ENCODE measurements at regions not wholly inside any gene's neighbourhood (a gene's known extent, or its start where the extent isn't known, plus 50 kb on each side); places are given as distances from the start of the nearest gene placed in this dataset.
"Not testable (repeated sequence)": the region's sequence is repeated elsewhere in the genome, so short reads cannot be mapped to it uniquely, and the experiment has no call there.

DNA sequence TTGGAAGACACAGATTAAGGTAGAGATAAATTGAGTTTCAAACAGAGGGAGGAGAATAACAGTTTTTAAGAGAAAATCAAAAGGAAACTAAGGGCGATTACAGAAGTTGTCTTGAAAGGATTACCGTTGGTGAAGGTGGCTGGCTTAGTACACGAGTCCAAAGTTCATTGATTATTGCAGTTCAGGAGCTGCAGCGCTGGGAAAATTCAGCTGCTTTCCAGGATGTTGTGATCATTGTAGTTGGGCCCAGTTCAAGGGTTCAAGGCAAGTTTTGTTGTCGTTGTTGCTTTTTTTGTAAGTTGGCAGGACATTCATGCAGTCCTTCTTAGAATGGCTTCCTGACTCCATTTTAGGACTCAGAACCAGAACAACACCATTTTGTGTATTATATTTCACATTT lies 461.7 kb downstream of the RAPGEF2 start:
- no peaks in the 10 kb centered on the region for H3K36me3 ChIP-seq (ENCODE audit: control insufficient read depth, low read depth, low read length)
- no peak overlapping the region for H3K4me3 ChIP-seq (ENCODE audit: low read length)
- no peak overlapping the region for H3K27ac ChIP-seq (ENCODE audit: low read length)
- H3K9me3 ChIP-seq (ENCODE audit: control insufficient read depth, low read depth, low read length) = peaks cover 3% of the 10 kb centered on the region
- H3K4me1 ChIP-seq (ENCODE audit: control insufficient read depth, low read depth, low read length) = no peaks in the 10 kb centered on the region
- H3K9ac ChIP-seq (ENCODE audit: low read length) = no peak overlapping the region
- H3K27me3 ChIP-seq (ENCODE audit: control insufficient read depth, insufficient read depth, low read length) = no peaks in the 10 kb centered on the region

DNA sequence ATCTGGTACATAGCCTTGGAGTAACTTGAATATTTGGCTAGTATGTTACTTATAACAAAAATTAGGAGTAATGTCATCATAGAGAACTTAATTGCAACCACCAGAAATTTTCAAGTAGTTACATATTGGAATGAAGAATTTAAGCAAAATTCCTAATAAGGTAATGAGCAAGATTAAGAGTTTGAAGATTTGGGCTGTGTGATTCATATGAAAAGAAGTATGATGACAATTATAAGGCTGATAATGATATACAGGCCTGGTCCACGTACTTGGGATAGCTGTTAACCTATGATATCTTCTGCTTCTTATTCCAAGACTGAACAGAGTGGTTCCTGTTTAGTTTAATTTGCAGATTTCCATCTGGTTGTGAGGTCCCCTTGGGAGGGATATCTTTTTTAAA lies 463.9 kb downstream of the RAPGEF2 start:
- H3K27ac ChIP-seq (ENCODE audit: low read length) = no peak overlapping the region
- no peaks in the 10 kb centered on the region for H3K4me1 ChIP-seq (ENCODE audit: control insufficient read depth, low read depth, low read length)
- H3K27me3 ChIP-seq (ENCODE audit: control insufficient read depth, insufficient read depth, low read length) = no peaks in the 10 kb centered on the region
- H3K36me3 ChIP-seq (ENCODE audit: control insufficient read depth, low read depth, low read length) = no peaks in the 10 kb centered on the region
- peaks cover 3% of the 10 kb centered on the region for H3K9me3 ChIP-seq (ENCODE audit: control insufficient read depth, low read depth, low read length)
- H3K9ac ChIP-seq (ENCODE audit: low read length) = no peak overlapping the region
- no peak overlapping the region for H3K4me3 ChIP-seq (ENCODE audit: low read length)

DNA sequence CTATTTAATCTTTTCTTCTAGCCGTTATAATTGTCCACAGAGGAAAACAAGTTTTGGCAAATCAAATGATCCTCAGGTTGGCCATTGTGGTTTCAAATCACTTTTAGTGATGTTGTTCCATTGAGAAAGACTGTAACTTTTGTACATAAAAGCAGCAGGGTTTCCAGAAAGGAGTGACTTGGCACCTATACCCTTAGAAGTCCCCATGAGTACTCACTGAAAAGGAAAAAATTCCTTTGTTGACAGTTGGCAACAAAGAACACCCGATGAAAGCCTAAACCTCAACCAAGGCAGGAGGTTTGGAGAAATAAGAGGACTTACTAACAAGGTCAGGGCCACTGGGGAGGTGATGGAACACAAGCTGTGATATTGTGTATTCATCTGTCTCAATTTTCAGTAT lies 474.4 kb downstream of the RAPGEF2 start:
- H3K9ac ChIP-seq (ENCODE audit: low read length) = no peak overlapping the region
- no peak overlapping the region for H3K27ac ChIP-seq (ENCODE audit: low read length)
- H3K36me3 ChIP-seq (ENCODE audit: control insufficient read depth, low read depth, low read length) = no peaks in the 10 kb centered on the region
- H3K4me1 ChIP-seq (ENCODE audit: control insufficient read depth, low read depth, low read length) = no peaks in the 10 kb centered on the region
- H3K4me3 ChIP-seq (ENCODE audit: low read length) = no peak overlapping the region
- H3K9me3 ChIP-seq (ENCODE audit: control insufficient read depth, low read depth, low read length) = no peaks in the 10 kb centered on the region
- no peaks in the 10 kb centered on the region for H3K27me3 ChIP-seq (ENCODE audit: control insufficient read depth, insufficient read depth, low read length)

GRCh38 chr4:159582685-159583084 lies 479.8 kb downstream of the RAPGEF2 start:
- Histone ChIP-seq H3K36me3 (ENCODE audit: control insufficient read depth, low read depth, low read length) (no peaks in the 10 kb centered on the region), H3K27ac (ENCODE audit: low read length) (no peak overlapping the region), H3K4me1 (ENCODE audit: control insufficient read depth, low read depth, low read length) (no peaks in the 10 kb centered on the region), H3K27me3 (ENCODE audit: control insufficient read depth, insufficient read depth, low read length) (no peaks in the 10 kb centered on the region), H3K4me3 (ENCODE audit: low read length) (no peak overlapping the region), H3K9ac (ENCODE audit: low read length) (no peak overlapping the region), H3K9me3 (ENCODE audit: control insufficient read depth, low read depth, low read length) (peaks cover 18% of the 10 kb centered on the region)

DNA sequence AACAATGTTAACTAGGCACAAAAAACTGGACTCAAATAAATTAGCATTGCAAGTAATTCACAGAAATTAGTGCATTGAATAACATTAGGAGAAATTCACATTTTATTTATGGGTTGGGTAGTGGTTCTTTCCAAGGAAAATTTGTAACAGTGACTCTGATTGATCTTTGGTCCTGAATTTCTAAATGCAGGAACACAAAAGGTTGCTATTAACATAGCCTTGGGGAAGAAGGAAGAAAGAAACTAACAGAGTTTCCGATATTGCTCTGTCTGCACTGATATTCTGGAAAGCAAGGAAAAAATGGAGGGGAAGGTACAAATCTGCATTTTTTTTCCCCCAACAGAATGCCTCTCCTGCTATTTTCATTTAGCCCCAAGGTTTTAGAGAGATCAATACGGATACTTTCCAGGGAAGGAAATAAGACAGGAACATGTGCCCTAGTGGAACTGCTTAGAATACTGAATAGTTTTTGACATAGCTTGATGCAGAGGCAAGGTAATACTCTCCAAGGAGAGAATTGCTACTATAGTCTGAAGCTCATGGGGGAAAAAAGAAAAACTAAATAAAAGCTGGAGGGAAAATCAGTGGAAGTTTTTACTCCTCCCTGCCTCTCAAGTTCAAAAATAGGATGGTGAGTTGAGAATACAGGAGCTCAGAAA lies 490.1 kb downstream of the RAPGEF2 start:
- Histone ChIP-seq H3K4me1 (ENCODE audit: control insufficient read depth, low read depth, low read length) (peaks cover 37% of the 10 kb centered on the region), H3K27me3 (ENCODE audit: control insufficient read depth, insufficient read depth, low read length) (no peaks in the 10 kb centered on the region), H3K9ac (ENCODE audit: low read length) (no peak overlapping the region), H3K4me3 (ENCODE audit: low read length) (no peak overlapping the region), H3K9me3 (ENCODE audit: control insufficient read depth, low read depth, low read length) (no peaks in the 10 kb centered on the region), H3K36me3 (ENCODE audit: control insufficient read depth, low read depth, low read length) (no peaks in the 10 kb centered on the region), H3K27ac (ENCODE audit: low read length) (no peak overlapping the region)

DNA sequence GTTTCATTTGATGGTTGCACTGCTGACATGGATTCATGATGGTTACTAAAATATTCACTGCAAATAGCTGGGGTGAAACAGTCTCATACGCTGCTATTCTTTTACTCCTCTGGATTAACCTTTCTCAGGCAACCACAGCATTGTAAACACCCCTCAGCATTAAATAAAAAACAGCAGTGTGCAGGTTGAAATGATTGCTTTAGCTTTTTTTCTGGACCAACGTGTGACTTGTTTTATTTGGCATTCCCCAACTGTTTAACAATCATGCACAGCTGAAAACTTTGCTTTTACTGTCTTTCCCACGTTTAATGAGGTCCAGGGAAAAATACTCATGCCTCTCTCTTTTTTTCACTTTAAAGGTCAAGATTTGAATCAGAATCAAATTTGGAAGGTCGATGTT lies 490.8 kb downstream of the RAPGEF2 start:
- no peak overlapping the region for H3K4me3 ChIP-seq (ENCODE audit: low read length)
- H3K4me1 ChIP-seq (ENCODE audit: control insufficient read depth, low read depth, low read length) = peaks cover 40% of the 10 kb centered on the region
- H3K9me3 ChIP-seq (ENCODE audit: control insufficient read depth, low read depth, low read length) = no peaks in the 10 kb centered on the region
- H3K27me3 ChIP-seq (ENCODE audit: control insufficient read depth, insufficient read depth, low read length) = no peaks in the 10 kb centered on the region
- no peak overlapping the region for H3K9ac ChIP-seq (ENCODE audit: low read length)
- H3K27ac ChIP-seq (ENCODE audit: low read length) = no peak overlapping the region
- H3K36me3 ChIP-seq (ENCODE audit: control insufficient read depth, low read depth, low read length) = no peaks in the 10 kb centered on the region

- Histone ChIP-seq H3K4me3 (ENCODE audit: low read length) (no peak overlapping the region), H3K9ac (ENCODE audit: low read length) (no peak overlapping the region), H3K27ac (ENCODE audit: low read length) (no peak overlapping the region), H3K36me3 (ENCODE audit: control insufficient read depth, low read depth, low read length) (no peaks in the 10 kb centered on the region), H3K27me3 (ENCODE audit: control insufficient read depth, insufficient read depth, low read length) (no peaks in the 10 kb centered on the region), H3K9me3 (ENCODE audit: control insufficient read depth, low read depth, low read length) (no peaks in the 10 kb centered on the region), H3K4me1 (ENCODE audit: control insufficient read depth, low read depth, low read length) (peaks cover 40% of the 10 kb centered on the region)
Measured at GRCh38 chr4:159594576-159594975, 491.7 kb downstream of the RAPGEF2 start.

DNA sequence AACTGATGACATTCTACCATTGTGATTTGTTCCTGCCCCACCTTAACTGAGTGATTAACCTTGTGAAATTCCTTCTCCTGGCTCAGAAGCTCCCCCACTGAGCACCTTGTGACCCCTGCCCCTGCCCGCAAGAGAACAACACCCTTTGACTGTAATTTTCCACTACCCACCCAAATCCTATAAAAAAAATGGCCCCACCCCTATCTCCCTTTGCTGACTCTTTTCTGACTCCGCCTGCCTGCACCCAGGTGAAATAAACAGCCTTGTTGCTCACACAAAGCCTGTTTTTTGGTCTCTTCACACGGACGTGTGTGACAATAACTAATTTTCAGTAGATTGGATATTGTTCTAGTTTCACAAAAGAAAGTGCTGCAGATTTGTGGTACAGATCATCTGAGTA lies 492.2 kb downstream of the RAPGEF2 start:
- not testable (repeated sequence) for H3K27ac ChIP-seq (ENCODE audit: low read length); H3K36me3 ChIP-seq (ENCODE audit: control insufficient read depth, low read depth, low read length); H3K9me3 ChIP-seq (ENCODE audit: control insufficient read depth, low read depth, low read length); H3K9ac ChIP-seq (ENCODE audit: low read length); H3K4me3 ChIP-seq (ENCODE audit: low read length); H3K27me3 ChIP-seq (ENCODE audit: control insufficient read depth, insufficient read depth, low read length)
- peaks cover 40% of the 10 kb centered on the region for H3K4me1 ChIP-seq (ENCODE audit: control insufficient read depth, low read depth, low read length)

- no peaks in the 10 kb centered on the region for H3K36me3 ChIP-seq (ENCODE audit: control insufficient read depth, low read depth, low read length)
- H3K4me1 ChIP-seq (ENCODE audit: control insufficient read depth, low read depth, low read length) = peaks cover 25% of the 10 kb centered on the region
- H3K27ac ChIP-seq (ENCODE audit: low read length) = no peak overlapping the region
- H3K9me3 ChIP-seq (ENCODE audit: control insufficient read depth, low read depth, low read length) = no peaks in the 10 kb centered on the region
- no peak overlapping the region for H3K4me3 ChIP-seq (ENCODE audit: low read length)
- H3K27me3 ChIP-seq (ENCODE audit: control insufficient read depth, insufficient read depth, low read length) = no peaks in the 10 kb centered on the region
- H3K9ac ChIP-seq (ENCODE audit: low read length) = no peak overlapping the region
Measured at GRCh38 chr4:159598602-159599001, 495.7 kb downstream of the RAPGEF2 start.

- no peak overlapping the region for H3K27ac ChIP-seq (ENCODE audit: low read length)
- peaks cover 13% of the 10 kb centered on the region for H3K4me1 ChIP-seq (ENCODE audit: control insufficient read depth, low read depth, low read length)
- H3K27me3 ChIP-seq (ENCODE audit: control insufficient read depth, insufficient read depth, low read length) = no peaks in the 10 kb centered on the region
- no peak overlapping the region for H3K9ac ChIP-seq (ENCODE audit: low read length)
- H3K4me3 ChIP-seq (ENCODE audit: low read length) = no peak overlapping the region
- no peaks in the 10 kb centered on the region for H3K36me3 ChIP-seq (ENCODE audit: control insufficient read depth, low read depth, low read length)
- no peaks in the 10 kb centered on the region for H3K9me3 ChIP-seq (ENCODE audit: control insufficient read depth, low read depth, low read length)
Measured at GRCh38 chr4:159600061-159600460, 497.2 kb downstream of the RAPGEF2 start.

DNA sequence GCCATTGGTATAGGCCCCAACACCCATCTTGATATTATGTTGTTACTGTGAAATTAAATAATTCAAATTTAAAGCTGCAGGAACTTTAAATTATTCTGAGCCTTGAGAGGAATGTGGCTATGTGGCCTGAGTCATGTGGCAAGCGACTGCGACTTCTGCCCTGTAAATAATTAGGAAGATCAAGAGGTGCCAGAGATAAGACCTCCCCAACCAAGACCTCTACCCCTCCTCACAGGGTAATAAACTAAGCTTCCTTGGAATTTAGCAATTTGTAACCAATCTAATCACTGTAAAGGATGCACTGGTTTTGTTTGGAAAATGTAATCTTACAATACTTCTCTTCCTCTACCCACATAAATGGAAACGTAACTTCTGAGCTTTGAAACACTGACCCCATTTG lies 501.9 kb downstream of the RAPGEF2 start:
- H3K9me3 ChIP-seq (ENCODE audit: control insufficient read depth, low read depth, low read length) = peaks cover 13% of the 10 kb centered on the region
- H3K4me3 ChIP-seq (ENCODE audit: low read length) = no peak overlapping the region
- no peak overlapping the region for H3K27ac ChIP-seq (ENCODE audit: low read length)
- H3K36me3 ChIP-seq (ENCODE audit: control insufficient read depth, low read depth, low read length) = no peaks in the 10 kb centered on the region
- peaks cover 17% of the 10 kb centered on the region for H3K4me1 ChIP-seq (ENCODE audit: control insufficient read depth, low read depth, low read length)
- no peaks in the 10 kb centered on the region for H3K27me3 ChIP-seq (ENCODE audit: control insufficient read depth, insufficient read depth, low read length)
- H3K9ac ChIP-seq (ENCODE audit: low read length) = no peak overlapping the region

DNA sequence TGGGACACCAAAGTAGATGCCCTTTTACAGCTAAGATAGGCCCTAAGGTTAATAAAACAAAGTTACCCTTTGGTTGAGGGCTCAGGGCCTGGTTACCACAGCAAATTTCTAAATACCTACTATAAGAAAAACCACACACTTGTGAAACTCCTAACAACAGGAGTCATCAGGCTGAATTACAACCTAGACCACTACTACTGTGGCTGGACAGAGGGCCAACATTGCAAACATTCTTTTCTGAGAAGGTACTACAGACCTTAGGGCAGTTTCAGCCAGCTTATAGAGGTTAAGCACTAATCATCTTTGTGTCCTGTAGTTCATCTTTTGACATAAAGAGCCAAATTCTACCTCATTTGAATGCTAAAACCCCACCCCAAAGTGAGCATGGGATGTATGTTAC lies 504.0 kb downstream of the RAPGEF2 start:
- H3K4me3 ChIP-seq (ENCODE audit: low read length) = no peak overlapping the region
- H3K27me3 ChIP-seq (ENCODE audit: control insufficient read depth, insufficient read depth, low read length) = no peaks in the 10 kb centered on the region
- no peak overlapping the region for H3K9ac ChIP-seq (ENCODE audit: low read length)
- no peaks in the 10 kb centered on the region for H3K36me3 ChIP-seq (ENCODE audit: control insufficient read depth, low read depth, low read length)
- no peak overlapping the region for H3K27ac ChIP-seq (ENCODE audit: low read length)
- peaks cover 13% of the 10 kb centered on the region for H3K9me3 ChIP-seq (ENCODE audit: control insufficient read depth, low read depth, low read length)
- peaks cover 17% of the 10 kb centered on the region for H3K4me1 ChIP-seq (ENCODE audit: control insufficient read depth, low read depth, low read length)

Measured in iPS-18a (cell line).